K562 (cell line): ENCODE measurements at regions not wholly inside any gene's neighbourhood (a gene's known extent, or its start where the extent isn't known, plus 50 kb on each side); places are given as distances from the start of the nearest gene placed in this dataset.

Experiments
- ATAC-seq: fragments of 200-7000 bp; cut with Tn5 transposase; 3 replicates; pipeline ENCODE4 v1.9.1; 2020; ENCODE audit warnings: moderate library complexity
- BruUV-seq: library from RNA; stranded (reverse); fragments of 400-500 nt; replicated peaks from 2 replicates; lab custom pipeline; 2021; lab: Mats Ljungman, UMichigan
- CTCF ChIA-PET: fragments of 300-600 bp; formaldehyde crosslinking; extraction: SDS; loops from one replicate; lab custom pipeline; 2021; ENCODE audit warnings: low intra/inter-chr PET ratio; lab: Yijun Ruan, JAX
- POLR2A ChIA-PET: fragments of 300-600, 350-650 bp; sonication (Branson Sonifier 250); formaldehyde crosslinking; extraction: SDS; loops from one replicate; lab custom pipeline; 2021; ENCODE audit warnings: antibody characterized with exemption, inconsistent platforms; lab: Yijun Ruan, JAX
- DNase-seq, 4 experiments: peaks; one replicate each; pipeline versions ENCODE4 v3.0.0 to v3.0.0-alpha.2; 2011 to 2018; ENCODE audit warnings: low spot score in 3 of 4, mixed read lengths in 3 of 4; ENCODE audit errors: extremely low read depth in 1 of 4
- FAIRE-seq: peaks from 2 replicates; lab custom pipeline; 2011; peaks lifted over from hg19 to GRCh38; lab: Jason Lieb, UNC
- H2AFZ ChIP-seq: 2 replicates; pipeline ENCODE4 v1.6.0; 2011; ENCODE audit warnings: low read depth, low read length, control low read depth, inconsistent platforms
- H3K27ac ChIP-seq: fragments of 200-600 bp; 3 replicates; pipeline ENCODE4 v1.8.0; 2011; ENCODE audit warnings: low read depth, mild to moderate bottlenecking, control low read depth, inconsistent platforms, low read length, moderate library complexity, mixed read lengths; ENCODE audit errors: extremely low read depth
- H3K27me3 ChIP-seq, 2 experiments: fragments of 300-600 bp in 1 of 2; 2 replicates in 1 of 2; 3 replicates in 1 of 2; pipeline versions ENCODE4 v1.6.0 to v1.8.0; 2011; ENCODE audit warnings: inconsistent platforms in 2 of 2, low read length in 2 of 2, mild to moderate bottlenecking in 1 of 2, mixed read lengths in 1 of 2, moderate library complexity in 1 of 2; ENCODE audit not compliant: control insufficient read depth in 2 of 2, insufficient read depth in 2 of 2
- H3K36me3 ChIP-seq: fragments of 300-600 bp; 3 replicates; pipeline ENCODE4 v1.8.0; 2011; ENCODE audit warnings: mild to moderate bottlenecking, low read length, inconsistent platforms; ENCODE audit not compliant: control insufficient read depth, insufficient read depth
- H3K4me1 ChIP-seq, 2 experiments: fragments of 200-600 bp in 1 of 2; replicated peaks in 1 of 2; 2 replicates in 1 of 2; 3 replicates in 1 of 2; pipeline versions ENCODE4 v1.5.1 to v1.8.0; 2011; ENCODE audit warnings: inconsistent platforms in 2 of 2, low read length in 2 of 2, mild to moderate bottlenecking in 1 of 2, mixed read lengths in 1 of 2, moderate library complexity in 1 of 2; ENCODE audit not compliant: control insufficient read depth in 2 of 2, insufficient read depth in 2 of 2
- H3K4me2 ChIP-seq: 2 replicates; pipeline ENCODE4 v1.6.1; 2011; ENCODE audit warnings: low read length, control low read depth, inconsistent platforms, mixed read lengths; ENCODE audit not compliant: insufficient read depth
- H3K4me3 ChIP-seq: fragments of 200-600 bp; sonication (generic), shearing (Covaris generic); 2 replicates; pipeline ENCODE4 v1.5.1; 2016; ENCODE audit warnings: control low read depth, inconsistent platforms
- H3K79me2 ChIP-seq: fragments of 200-600 bp; 3 replicates; pipeline ENCODE4 v1.8.0; 2011; ENCODE audit warnings: low read length, inconsistent platforms; ENCODE audit not compliant: control insufficient read depth, insufficient read depth
- H3K9ac ChIP-seq, 2 experiments: 2 replicates each; pipeline versions ENCODE4 v1.6.0 to v1.6.1; 2011; ENCODE audit warnings: low read depth in 2 of 2, low read length in 2 of 2, control low read depth in 1 of 2, inconsistent platforms in 1 of 2, mild to moderate bottlenecking in 1 of 2, mixed read lengths in 1 of 2; ENCODE audit not compliant: insufficient read depth in 1 of 2
- H3K9me1 ChIP-seq: one replicate; pipeline ENCODE4 v1.6.0; 2011; ENCODE audit warnings: inconsistent platforms, mild to moderate bottlenecking, low read length, moderate library complexity; ENCODE audit not compliant: control insufficient read depth, insufficient read depth
- H3K9me3 ChIP-seq: replicated peaks from 2 replicates; pipeline ENCODE4 v1.5.1; 2011; ENCODE audit warnings: low read depth, low read length, inconsistent platforms; ENCODE audit not compliant: control insufficient read depth, insufficient read depth
- H4K20me1 ChIP-seq: replicated peaks from 2 replicates; pipeline ENCODE4 v1.6.1; 2011; ENCODE audit warnings: low read length, inconsistent platforms, mixed read lengths; ENCODE audit not compliant: control insufficient read depth, insufficient read depth
- CBX3 ChIP-seq, 2 experiments: IDR thresholded peaks; 1 replicate in 1 of 2; 2 replicates in 1 of 2; pipeline ENCODE4 v1.6.1; 2012; ENCODE audit warnings: inconsistent platforms in 2 of 2, low read length in 2 of 2, borderline replicate concordance in 1 of 2, control low read depth in 1 of 2
- CBX5 ChIP-seq: IDR thresholded peaks from 2 replicates; pipeline ENCODE4 v1.6.1; 2014; ENCODE audit warnings: low read depth, borderline replicate concordance
- DPF2 ChIP-seq: fragments of 450-650 bp; IDR thresholded peaks from 2 replicates; pipeline ENCODE4 v1.6.1; 2016
- FOXK1 ChIP-seq: sonication (generic); formaldehyde crosslinking; IDR thresholded peaks from 2 replicates; pipeline ENCODE4 v1.8.0; 2022; ENCODE audit warnings: missing genetic modification reagents, mild to moderate bottlenecking, borderline replicate concordance
- SOX6 ChIP-seq: fragments of 450-650 bp; IDR thresholded peaks from 2 replicates; pipeline ENCODE4 v1.6.1; 2014; ENCODE audit warnings: mild to moderate bottlenecking
- THRAP3 ChIP-seq: fragments of 450-650 bp; IDR thresholded peaks from 2 replicates; pipeline ENCODE4 v1.6.1; 2016; ENCODE audit warnings: mild to moderate bottlenecking, inconsistent platforms, borderline replicate concordance
- TRIM28 ChIP-seq: fragments of 450-650 bp; IDR thresholded peaks from 2 replicates; pipeline ENCODE4 v1.6.1; 2017
- ZNF785 ChIP-seq: fragments of 250-450 bp; sonication (Bioruptor Pico); IDR thresholded peaks from 2 replicates; pipeline ENCODE4 v1.4.0; 2020; ENCODE audit warnings: mild to moderate bottlenecking
- WGBS: fragments of 100-300 bp; shearing (Covaris generic); methylation state at CpG from one replicate; pipeline ENCODE4 v1.1.6; 2016; ENCODE audit warnings: low coverage, mixed read lengths; ENCODE audit not compliant: insufficient coverage; ENCODE audit errors: missing lambda C conversion rate; 5-methylcytosine and 5-hydroxymethylcytosine counted together
- in situ Hi-C: fragments of 300-500 bp; cut with MboI; formaldehyde crosslinking; loops from 4 replicates; pipeline ENCODE4 v1.15.0; 2018; ENCODE audit warnings: inconsistent platforms, mixed read lengths
- intact Hi-C: fragments of 100-400 bp; cut with micrococcal nuclease; formaldehyde crosslinking; loops from 2 replicates; pipeline ENCODE4 v1.14.2; 2022
- TF ChIP-seq, protein P1 (sequence below): fragments of 450-650 bp; formaldehyde crosslinking; IDR thresholded peaks from 2 replicates; pipeline ENCODE4 v1.4.0; 2022; ENCODE audit warnings: missing genetic modification characterization
- TF ChIP-seq, protein P2 (sequence below): fragments of 450-650 bp; IDR thresholded peaks from 2 replicates; pipeline ENCODE4 v1.6.1; 2018; ENCODE audit warnings: mild to moderate bottlenecking, low read depth; ENCODE audit not compliant: partially characterized antibody

DNA sequence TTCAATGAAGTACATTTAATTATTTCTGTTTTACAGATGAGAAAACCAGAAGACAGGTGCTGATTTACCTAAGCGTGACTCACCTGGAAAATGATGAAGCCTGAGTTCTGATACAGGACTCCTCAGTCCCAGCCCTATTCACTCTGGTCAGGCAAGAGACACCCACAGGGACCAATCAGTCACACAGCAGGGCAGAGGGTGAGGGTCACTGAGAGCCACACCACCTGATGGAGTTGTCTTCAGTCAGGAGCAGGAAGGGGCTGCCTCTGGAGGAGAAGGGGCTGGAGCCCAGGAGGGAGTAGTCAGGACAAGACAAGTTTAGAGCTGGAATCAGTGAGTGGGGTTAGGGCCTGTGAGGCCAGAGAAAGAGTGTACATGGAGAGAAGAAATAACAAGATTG lies 251.2 kb upstream of the MOCS1 start (continued):
- no peak for TF ChIP-seq THRAP3
- TF ChIP-seq, all 486 proteins: peak for 0

DNA sequence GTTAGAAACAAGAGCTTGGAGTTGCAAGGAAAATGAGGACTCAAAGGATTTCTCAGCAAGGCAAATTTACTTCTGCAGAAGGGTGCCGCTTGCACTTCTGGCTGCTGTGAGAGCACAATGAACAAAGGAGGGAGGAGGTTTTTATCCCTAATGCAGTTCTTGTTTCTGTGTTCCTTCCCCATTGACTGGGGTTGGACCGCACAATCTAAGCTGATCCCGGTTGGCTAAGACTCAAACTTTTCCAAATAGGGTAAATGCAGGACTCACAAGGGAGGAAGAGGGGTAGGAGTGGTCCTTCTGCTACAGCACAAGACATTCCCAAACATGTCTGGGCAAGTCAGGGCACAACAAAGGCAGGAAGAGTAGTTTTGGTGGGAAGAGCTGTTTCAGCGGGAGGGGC lies 249.6 kb upstream of the MOCS1 start:
- Histone ChIP-seq H3K4me2 (no peak overlapping the region), H2AFZ (no peak overlapping the region), H3K4me3 (no peak overlapping the region), H4K20me1 (no peaks in the 10 kb centered on the region), H3K9me3 (no peaks in the 10 kb centered on the region; the same call in 1 of the 2 replicates), H3K79me2 (no peaks in the 10 kb centered on the region), H3K9ac (no peak overlapping the region), H3K27me3 (no peaks in the 10 kb centered on the region), H3K27ac (no peak overlapping the region), H3K4me1 (no peaks in the 10 kb centered on the region), H3K36me3 (no peaks in the 10 kb centered on the region), H3K9me1 (no peaks in the 10 kb centered on the region)
- no peak for FAIRE-seq
- TF ChIP-seq DPF2 (no peak), FOXK1 (CRISPR knock-in tag) (no peak), ZNF785 (no peak), CBX5 (peak; percentile 68; the same call in 1 of the 2 replicates), CBX3 (IDR thresholded peaks at IDR 0.05; ENCODE audit: borderline replicate concordance in 1 of 2, low read length in 2 of 2) (peak in 1 of 2 experiments; percentile 72; a peak in 1 of 3 replicates), TRIM28 (peak; percentile 77; the same call in 1 of the 2 replicates), SOX6 (no peak)
- TF ChIP-seq, protein P1, sequence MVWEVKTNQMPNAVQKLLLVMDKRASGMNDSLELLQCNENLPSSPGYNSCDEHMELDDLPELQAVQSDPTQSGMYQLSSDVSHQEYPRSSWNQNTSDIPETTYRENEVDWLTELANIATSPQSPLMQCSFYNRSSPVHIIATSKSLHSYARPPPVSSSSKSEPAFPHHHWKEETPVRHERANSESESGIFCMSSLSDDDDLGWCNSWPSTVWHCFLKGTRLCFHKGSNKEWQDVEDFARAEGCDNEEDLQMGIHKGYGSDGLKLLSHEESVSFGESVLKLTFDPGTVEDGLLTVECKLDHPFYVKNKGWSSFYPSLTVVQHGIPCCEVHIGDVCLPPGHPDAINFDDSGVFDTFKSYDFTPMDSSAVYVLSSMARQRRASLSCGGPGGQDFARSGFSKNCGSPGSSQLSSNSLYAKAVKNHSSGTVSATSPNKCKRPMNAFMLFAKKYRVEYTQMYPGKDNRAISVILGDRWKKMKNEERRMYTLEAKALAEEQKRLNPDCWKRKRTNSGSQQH (CRISPR knock-in tag) = no peak
- TF ChIP-seq, protein P2, sequence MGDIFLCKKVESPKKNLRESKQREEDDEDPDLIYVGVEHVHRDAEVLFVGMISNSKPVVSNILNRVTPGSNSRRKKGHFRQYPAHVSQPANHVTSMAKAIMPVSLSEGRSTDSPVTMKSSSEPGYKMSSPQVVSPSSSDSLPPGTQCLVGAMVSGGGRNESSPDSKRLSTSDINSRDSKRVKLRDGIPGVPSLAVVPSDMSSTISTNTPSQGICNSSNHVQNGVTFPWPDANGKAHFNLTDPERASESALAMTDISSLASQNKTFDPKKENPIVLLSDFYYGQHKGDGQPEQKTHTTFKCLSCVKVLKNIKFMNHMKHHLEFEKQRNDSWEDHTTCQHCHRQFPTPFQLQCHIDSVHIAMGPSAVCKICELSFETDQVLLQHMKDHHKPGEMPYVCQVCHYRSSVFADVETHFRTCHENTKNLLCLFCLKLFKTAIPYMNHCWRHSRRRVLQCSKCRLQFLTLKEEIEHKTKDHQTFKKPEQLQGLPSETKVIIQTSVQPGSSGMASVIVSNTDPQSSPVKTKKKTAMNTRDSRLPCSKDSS = peak; percentile 72
- WGBS = 0% methylated on average over 4 of the region's 4 CpGs
- no TSS peak for BruUV-seq
- in situ Hi-C loops (no loop called here), intact Hi-C loops (no loop called here)
- ChIA-PET CTCF (no interaction called here), POLR2A (no interaction called here)
- DNase-seq = no peak
- no peak for ATAC-seq
